ENCODE measurements at regions not wholly inside any gene's neighbourhood (a gene's known extent, or its start where the extent isn't known, plus 50 kb on each side); places are given as distances from the start of the nearest gene placed in this dataset.

DNA sequence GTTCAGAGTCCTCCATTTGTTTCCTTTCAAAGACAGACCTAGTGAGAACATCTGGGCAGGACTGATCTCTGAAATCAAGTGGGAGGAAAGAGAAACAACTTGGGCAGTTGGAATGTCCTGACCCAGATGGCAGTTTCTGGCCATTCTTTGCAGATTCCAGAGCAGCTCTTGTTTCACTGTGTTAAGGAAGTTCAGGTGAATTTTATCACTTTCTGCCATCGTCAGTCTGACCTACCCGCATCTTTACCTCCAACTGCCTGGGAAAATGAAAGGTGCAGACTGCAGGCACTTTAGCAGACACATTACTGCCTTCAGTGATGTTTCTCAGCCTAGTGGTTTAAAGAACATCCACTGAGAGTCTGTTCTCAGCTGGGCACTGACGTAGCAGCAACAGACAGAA, 216.2 kb downstream of the CEP135 start:
- TF ChIP-seq, protein P1, sequence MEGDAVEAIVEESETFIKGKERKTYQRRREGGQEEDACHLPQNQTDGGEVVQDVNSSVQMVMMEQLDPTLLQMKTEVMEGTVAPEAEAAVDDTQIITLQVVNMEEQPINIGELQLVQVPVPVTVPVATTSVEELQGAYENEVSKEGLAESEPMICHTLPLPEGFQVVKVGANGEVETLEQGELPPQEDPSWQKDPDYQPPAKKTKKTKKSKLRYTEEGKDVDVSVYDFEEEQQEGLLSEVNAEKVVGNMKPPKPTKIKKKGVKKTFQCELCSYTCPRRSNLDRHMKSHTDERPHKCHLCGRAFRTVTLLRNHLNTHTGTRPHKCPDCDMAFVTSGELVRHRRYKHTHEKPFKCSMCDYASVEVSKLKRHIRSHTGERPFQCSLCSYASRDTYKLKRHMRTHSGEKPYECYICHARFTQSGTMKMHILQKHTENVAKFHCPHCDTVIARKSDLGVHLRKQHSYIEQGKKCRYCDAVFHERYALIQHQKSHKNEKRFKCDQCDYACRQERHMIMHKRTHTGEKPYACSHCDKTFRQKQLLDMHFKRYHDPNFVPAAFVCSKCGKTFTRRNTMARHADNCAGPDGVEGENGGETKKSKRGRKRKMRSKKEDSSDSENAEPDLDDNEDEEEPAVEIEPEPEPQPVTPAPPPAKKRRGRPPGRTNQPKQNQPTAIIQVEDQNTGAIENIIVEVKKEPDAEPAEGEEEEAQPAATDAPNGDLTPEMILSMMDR (IDR thresholded peaks at IDR 0.05), result no peak
- no peak for TF ChIP-seq POLR2A (IDR thresholded peaks at IDR 0.05)

All from uterus (tissue), 2 donors.